Ovary (tissue), 3 donors: ENCODE measurements at regions not wholly inside any gene's neighbourhood (a gene's known extent, or its start where the extent isn't known, plus 50 kb on each side); places are given as distances from the start of the nearest gene placed in this dataset.
"Not testable (repeated sequence)": the region's sequence is repeated elsewhere in the genome, so short reads cannot be mapped to it uniquely, and the experiment has no call there.

Experiments
- CTCF ChIP-seq, 3 donors: fragments of 450-650 bp in 2 of 3; fragments of 200-600 bp in 1 of 3; IDR thresholded peaks; one replicate each; pipeline versions ENCODE4 v1.5.1 to v1.8.0; 2016 to 2022; ENCODE audit warnings: antibody characterized with exemption in 3 of 3, mild to moderate bottlenecking in 1 of 3
- EP300 ChIP-seq: sonication (generic); formaldehyde crosslinking; IDR thresholded peaks from one replicate; pipeline ENCODE4 v1.6.1; 2017; ENCODE audit warnings: antibody characterized with exemption
- POLR2A ChIP-seq: fragments of 450-650 bp; IDR thresholded peaks from one replicate; pipeline ENCODE4 v1.6.1; 2017; ENCODE audit warnings: antibody characterized with exemption, mild to moderate bottlenecking, moderate library complexity
- donor health status: DM: no; HTN: no; CAD: no.

DNA sequence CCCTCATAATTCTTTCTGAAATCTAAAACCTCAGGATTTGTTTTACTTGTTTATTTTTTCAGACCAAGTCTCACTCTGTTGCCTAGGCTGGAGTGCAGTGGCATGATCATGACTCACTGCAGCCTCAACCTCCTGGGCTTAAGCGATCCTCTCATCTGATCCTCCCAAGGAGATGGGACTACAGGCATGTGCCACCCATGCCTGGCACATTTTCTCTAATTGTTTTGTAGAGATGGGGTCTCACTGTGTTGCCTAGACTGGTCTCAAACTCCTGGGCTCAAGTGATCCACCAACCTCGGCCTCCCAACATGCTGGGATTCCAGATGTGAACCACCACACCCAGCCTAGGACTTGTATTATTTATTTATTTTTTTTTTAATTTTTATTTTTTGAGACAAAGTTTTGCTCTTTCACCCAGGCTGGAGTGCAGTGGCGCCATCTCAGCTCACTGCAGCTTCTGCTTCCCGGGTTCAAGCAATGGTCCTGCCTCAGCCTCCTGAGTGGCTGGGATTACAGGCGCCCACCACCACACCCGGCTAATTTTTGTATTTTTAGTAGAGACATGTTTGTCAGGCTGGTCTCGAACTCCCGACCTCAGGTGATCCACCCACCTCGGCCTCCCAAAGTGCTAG, 281.9 kb downstream of the GOLGA6L6 start:
- TF ChIP-seq EP300; CTCF (IDR thresholded peaks at IDR 0.05); POLR2A: not testable (repeated sequence)
